Type B pancreatic cell (in vitro differentiated cells): ENCODE measurements at regions not wholly inside any gene's neighbourhood (a gene's known extent, or its start where the extent isn't known, plus 50 kb on each side); places are given as distances from the start of the nearest gene placed in this dataset.

ENCODE experiments used
- DNase-seq: peaks from one replicate; pipeline ENCODE4 v3.0.0; 2021; ENCODE audit warnings: mixed read lengths; ENCODE audit not compliant: unreplicated experiment; ENCODE audit errors: extremely low spot score
- H3K27ac Mint-ChIP-seq: 2 replicates; pipeline ENCODE4 v1.8.0; 2021; ENCODE audit warnings: mild to moderate bottlenecking, mixed read lengths
- H3K27me3 Mint-ChIP-seq: 2 replicates; pipeline ENCODE4 v1.8.0; 2021; ENCODE audit warnings: mixed read lengths
- H3K36me3 Mint-ChIP-seq: 2 replicates; pipeline ENCODE4 v1.8.0; 2021; ENCODE audit warnings: mixed read lengths
- H3K4me1 Mint-ChIP-seq: one replicate; pipeline ENCODE4 v1.8.0; 2021; ENCODE audit warnings: mixed read lengths; ENCODE audit not compliant: unreplicated experiment
- H3K4me3 Mint-ChIP-seq: 2 replicates; pipeline ENCODE4 v1.8.0; 2021; ENCODE audit warnings: mild to moderate bottlenecking, mixed read lengths
- H3K9me3 Mint-ChIP-seq: 2 replicates; pipeline ENCODE4 v1.8.0; 2021; ENCODE audit warnings: mixed read lengths
- CTCF ChIP-seq: fragments of 200-600 bp; sonication (generic); conservative IDR thresholded peaks from 2 replicates; pipeline ENCODE4 v1.5.0; 2021; ENCODE audit warnings: antibody characterized with exemption, mild to moderate bottlenecking

DNA sequence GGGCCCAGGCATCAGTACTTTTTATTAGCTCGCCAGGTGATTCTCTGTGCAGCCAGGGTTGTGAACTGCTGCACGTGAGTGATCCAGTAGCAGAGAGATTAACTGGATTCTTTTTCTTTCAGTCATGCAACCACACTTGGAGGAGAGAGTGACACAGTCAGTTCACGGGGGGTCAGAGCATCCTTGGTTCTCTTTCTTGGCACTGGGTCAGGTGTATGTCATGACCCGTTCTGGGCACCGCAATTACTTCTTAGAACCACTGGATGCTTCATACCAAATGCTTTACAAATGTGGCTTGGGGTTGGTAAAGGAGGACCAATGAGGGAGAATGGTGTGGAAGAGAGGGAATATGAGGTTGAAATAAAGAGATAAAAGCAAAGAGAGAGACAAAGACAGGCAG lies 368.7 kb downstream of the MLLT3 start:
- peaks cover 4% of the 10 kb centered on the region for H3K27me3 Mint-ChIP-seq
- H3K9me3 Mint-ChIP-seq = no peaks in the 10 kb centered on the region
- no peak overlapping the region for H3K4me3 Mint-ChIP-seq
- DNase-seq = no peak
- no peak for TF ChIP-seq CTCF
- H3K36me3 Mint-ChIP-seq = no peaks in the 10 kb centered on the region
- H3K27ac Mint-ChIP-seq = no peak overlapping the region
- H3K4me1 Mint-ChIP-seq = no peaks in the 10 kb centered on the region

DNA sequence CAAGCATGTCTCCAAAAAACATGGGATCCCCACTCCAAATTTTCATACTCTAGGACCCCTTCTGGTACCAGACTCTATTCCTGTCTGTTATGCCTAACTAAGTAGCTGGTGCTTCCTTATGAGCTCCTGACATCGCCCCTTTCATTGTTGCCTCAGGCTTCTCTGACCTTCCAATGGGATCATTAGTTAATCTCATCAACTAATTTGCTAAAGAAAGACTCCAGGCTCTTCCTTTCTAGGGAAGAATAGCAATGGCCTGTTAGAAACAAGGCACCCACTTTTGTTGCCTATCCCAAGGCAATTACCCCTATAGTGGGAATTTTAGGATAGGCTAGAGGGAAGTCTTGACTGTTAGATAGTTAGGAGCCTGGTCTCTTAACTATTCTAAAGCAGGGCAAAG lies 369.5 kb downstream of the MLLT3 start:
- Mint-ChIP-seq H3K4me1 (no peaks in the 10 kb centered on the region), H3K27me3 (peaks cover 4% of the 10 kb centered on the region), H3K4me3 (no peak overlapping the region), H3K36me3 (no peaks in the 10 kb centered on the region), H3K9me3 (no peaks in the 10 kb centered on the region), H3K27ac (no peak overlapping the region)
- no peak for DNase-seq
- no peak for TF ChIP-seq CTCF

DNA sequence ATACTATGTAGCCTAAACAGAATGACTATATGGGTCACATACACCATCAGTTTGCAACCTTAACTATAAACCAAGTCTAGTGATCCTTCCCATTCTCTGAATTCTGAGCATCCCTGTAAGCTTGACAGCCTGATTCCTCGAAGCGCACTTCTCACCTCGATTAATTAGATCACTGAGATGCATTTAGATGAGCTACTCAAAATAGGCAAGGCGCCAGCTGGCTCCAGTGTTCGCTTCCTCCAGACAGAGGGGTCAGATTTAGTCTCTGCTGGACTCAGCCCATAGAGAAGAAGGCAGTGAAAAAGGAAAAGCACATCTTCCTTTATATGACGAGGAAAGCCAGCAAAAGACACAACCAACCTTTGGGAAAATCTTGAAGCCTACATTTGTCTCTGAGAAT lies 371.5 kb downstream of the MLLT3 start:
- Mint-ChIP-seq H3K27ac (no peak overlapping the region), H3K9me3 (no peaks in the 10 kb centered on the region), H3K4me1 (no peaks in the 10 kb centered on the region), H3K36me3 (no peaks in the 10 kb centered on the region), H3K4me3 (no peak overlapping the region), H3K27me3 (peaks cover 4% of the 10 kb centered on the region)
- no peak for TF ChIP-seq CTCF
- no peak for DNase-seq

DNA sequence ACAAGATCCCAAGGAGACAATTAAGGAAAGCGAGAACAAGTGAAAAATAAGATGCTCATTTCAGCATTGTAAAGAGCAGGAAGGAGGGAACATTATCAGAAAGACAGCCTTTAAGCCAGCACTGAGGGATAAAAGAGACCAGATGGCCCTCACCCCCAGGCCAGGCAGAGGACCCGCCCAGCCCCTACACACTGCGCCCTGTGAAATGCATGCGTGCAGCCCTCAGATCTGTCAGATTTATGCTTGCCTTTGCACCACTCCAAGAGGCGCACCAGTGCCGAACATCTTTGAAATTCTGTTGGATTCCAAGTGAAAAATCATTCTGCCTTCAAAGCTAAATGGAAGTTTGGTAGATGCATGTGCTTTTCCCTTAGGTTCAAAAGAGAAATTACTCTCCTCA lies 378.0 kb downstream of the MLLT3 start:
- DNase-seq = no peak
- no peak for TF ChIP-seq CTCF
- Mint-ChIP-seq H3K27me3 (no peaks in the 10 kb centered on the region), H3K4me3 (peak overlapping the region; percentile 44), H3K9me3 (peaks cover 6% of the 10 kb centered on the region), H3K27ac (no peak overlapping the region), H3K36me3 (no peaks in the 10 kb centered on the region), H3K4me1 (peaks cover 39% of the 10 kb centered on the region)

DNA sequence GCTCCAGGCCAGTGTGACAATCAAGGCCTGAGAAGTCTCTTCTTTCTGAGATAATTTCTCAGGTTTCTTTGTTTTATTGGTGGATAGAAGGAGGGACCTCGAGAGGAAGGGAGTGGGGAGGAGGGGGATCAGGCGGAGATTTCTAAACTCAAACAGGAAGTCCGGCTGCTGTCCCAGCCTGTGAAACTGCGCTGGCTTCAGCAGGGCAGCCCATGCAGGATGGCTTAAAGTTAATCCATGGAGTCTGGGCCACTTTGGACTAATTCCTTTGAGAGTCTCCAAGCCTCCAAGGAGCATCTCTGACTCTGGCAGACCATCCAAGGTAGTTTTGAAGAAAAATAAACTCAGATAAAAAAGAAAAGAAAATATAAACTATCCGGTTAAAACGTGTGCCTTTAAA lies 378.5 kb downstream of the MLLT3 start:
- no peak overlapping the region for H3K27ac Mint-ChIP-seq
- H3K4me1 Mint-ChIP-seq = peaks cover 39% of the 10 kb centered on the region
- H3K27me3 Mint-ChIP-seq = no peaks in the 10 kb centered on the region
- no peak for TF ChIP-seq CTCF
- H3K4me3 Mint-ChIP-seq = peak overlapping the region; percentile 44
- peaks cover 6% of the 10 kb centered on the region for H3K9me3 Mint-ChIP-seq
- H3K36me3 Mint-ChIP-seq = no peaks in the 10 kb centered on the region
- no peak for DNase-seq

- Mint-ChIP-seq H3K4me3 (no peak overlapping the region), H3K27me3 (no peaks in the 10 kb centered on the region), H3K27ac (no peak overlapping the region), H3K4me1 (peaks cover 39% of the 10 kb centered on the region), H3K36me3 (no peaks in the 10 kb centered on the region), H3K9me3 (peaks cover 6% of the 10 kb centered on the region)
- no peak for TF ChIP-seq CTCF
- DNase-seq = no peak
Measured at GRCh38 chr9:20242510-20243189, 379.6 kb downstream of the MLLT3 start.
